Urothelium cell line (cell line): ENCODE measurements at regions not wholly inside any gene's neighbourhood (a gene's known extent, or its start where the extent isn't known, plus 50 kb on each side); places are given as distances from the start of the nearest gene placed in this dataset.

Experiments
- DNase-seq: peaks from one replicate; pipeline ENCODE4 v3.0.0; 2011; ENCODE audit warnings: low spot score, mixed read lengths
- FAIRE-seq: peaks from 2 replicates; lab custom pipeline; 2011; peaks lifted over from hg19 to GRCh38; lab: Jason Lieb, UNC

DNA sequence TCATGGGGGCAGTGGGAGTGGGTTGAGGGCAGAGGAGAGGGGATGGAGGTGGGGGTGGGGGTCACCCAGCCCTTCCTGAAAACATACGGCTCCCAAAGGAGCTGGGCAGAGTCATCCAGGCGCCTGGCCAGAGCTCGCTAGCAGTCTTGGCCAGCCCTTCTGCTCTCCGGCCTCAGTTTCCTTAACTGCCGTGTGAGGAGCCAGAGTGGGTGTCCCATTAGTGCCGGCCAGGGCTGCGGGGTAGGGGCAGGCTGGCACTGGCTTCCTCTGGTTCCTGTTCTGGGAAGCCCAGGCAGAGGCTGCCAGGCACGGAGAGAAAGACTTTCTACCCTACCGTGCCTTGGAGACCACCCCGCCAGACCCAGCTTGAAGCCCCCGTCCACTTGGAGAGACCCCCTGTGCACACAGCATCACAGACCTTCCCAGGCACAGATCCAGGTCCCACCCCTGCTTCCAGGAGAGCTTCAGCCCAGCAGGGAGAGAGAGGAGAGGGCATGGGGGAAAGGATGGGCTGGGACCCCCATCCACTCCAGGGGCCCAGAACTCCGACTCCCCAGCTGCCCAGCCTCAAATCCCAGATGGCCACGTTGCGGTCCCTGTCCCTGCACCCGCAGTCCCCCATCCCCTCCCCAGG, 93.3 kb downstream of the RFLNA start:
- FAIRE-seq (no peak), DNase-seq (no peak)

DNA sequence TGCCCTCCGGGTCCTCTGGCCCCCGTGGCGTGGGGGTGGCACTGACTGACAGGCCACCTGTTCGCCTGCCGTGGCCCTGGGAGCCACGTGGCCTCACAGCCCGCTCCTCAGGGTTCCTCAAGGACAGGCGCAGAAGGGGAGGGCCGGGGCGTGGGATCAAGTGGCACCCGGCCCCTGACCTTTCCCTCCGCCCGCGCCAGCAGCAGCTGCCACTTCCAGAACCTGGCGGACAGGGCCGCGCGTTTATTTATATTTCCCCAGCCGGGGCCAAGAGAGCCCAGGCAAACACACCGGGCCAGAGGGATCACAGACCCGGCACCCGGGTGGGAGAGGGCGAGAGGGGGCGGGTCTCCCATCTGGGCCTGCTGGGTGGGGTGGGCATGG, 92.6 kb downstream of the RFLNA start:
- FAIRE-seq (no peak), DNase-seq (no peak)

DNA sequence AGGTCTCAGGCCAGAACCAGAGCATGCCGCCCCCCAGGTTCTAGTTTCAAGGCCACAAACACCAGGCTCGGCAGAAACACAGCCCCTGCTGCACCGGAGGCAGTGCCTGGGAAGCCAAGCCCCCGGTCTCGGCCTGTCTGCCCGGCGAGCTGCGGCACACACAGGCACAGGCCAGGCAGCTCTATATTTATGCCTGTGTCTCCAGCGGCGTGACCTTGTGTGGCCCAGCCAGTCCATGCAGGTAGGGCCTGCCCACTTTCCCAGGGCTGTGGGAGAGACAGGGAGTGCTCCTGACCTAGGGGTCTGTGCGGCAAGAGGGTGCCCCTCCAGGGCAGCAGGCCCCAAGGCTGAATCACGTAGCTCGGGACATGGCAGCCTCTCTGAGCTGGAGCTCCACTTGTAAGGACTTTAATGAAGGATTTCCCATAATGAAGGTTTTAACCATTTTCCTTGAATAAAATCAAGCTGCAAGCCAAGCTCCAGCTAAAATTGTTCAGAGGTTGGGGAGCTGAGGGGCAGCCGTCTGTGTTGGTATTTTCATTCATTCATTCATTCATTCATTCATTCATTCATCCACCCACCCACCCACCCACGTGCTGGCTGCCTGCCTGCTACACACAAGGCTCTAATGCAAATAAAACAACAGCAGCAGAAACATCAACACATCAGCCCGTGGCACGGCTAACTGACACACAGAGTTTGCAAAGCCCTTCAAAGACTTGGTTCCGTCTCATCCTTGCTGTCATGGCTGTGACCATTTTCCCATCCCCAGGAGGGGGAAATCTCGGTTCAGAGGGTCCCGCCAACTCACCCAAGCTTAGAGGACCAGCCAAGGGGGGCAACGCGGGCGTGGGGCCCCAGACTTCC, 92.0 kb downstream of the RFLNA start:
- DNase-seq, result no peak
- FAIRE-seq, result no peak

DNA sequence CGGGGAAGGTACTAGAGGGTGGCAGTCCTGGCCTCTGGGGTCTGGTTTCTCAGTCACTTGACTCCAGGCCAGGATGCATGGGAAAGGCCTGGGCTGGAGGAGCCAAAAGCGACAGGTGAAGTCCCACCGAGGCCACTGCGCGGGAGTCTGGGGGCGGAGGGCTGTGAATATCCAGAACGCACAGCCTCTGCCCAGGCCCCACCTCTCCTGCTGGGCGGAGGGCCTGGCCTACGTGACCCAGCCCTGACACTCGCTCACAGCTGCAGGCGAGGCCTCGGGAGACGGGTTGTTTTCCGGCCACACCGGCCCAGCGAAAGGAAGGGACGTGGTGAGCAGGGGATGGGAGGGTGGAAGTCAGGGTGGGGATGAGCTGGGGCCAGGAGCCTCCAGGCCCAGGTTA, 91.2 kb downstream of the RFLNA start:
- DNase-seq (peak; percentile 64), FAIRE-seq (no peak)

DNA sequence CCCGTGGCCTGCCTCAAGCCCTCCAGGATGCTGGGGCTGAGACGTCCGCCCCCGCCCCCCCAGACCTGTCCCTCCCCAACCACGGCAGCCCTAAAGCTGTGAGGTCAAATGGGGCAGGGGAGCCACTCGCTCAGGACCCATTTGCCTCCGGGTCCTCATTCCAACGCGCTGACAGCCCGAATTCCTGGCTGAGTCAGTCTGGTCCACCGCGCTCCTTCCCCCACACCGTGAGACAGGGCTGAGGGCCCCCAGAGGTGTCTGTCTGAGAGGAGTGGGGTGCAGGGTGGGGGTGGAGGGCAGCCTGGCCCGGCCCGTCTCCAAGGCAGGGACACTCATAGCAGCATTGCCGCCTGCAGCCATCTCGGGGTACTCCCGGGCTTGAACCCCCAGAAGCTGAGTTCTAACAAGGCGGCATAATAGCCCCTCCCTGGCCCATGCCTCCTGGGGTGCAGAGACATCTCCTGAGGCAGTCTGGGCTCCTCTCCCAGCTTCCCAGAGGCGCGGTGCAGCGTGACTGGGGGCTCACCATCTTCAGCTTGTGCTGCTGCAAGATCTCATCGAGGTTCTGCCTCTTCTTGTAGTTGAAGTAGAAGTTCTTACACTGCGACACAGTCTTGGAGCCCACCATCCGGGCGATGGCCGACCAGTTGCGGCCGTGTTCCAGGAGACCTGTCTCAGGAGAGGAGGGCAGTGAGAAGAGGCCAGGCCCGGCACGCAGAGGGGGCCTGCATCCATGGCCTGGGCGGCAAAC, 90.5 kb downstream of the RFLNA start:
- FAIRE-seq (peak; percentile 75), DNase-seq (peak; percentile 82)

DNA sequence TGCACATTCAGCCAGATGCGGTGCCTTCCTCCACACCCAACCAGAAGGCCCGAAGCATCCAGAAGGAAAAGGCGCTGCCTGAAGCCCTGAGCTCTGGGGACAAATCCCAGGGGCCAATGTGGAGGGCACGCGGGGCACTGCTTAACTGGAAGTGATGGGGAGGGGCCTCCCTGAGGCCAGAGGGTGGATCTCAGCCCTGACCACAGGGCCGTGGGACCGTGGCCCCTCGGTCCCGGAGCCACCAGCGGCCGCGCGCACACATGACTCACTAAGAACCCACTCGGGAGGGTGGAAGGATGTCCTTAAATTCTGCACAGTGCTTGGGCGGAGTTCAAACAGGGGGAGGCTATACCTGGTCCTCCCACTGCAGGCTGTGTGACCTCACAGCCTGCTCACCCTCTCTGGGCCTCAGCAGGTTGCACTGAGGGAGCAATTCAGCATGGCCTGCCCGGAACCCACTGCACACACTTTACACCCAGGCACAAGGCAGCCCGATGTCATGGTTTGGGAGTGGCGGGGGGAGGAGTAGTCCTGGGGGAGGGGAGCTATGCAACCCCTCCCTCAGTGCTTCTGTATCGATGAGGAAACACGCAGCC, 89.5 kb downstream of the RFLNA start:
- FAIRE-seq (peak; percentile 86), DNase-seq (no peak)

DNA sequence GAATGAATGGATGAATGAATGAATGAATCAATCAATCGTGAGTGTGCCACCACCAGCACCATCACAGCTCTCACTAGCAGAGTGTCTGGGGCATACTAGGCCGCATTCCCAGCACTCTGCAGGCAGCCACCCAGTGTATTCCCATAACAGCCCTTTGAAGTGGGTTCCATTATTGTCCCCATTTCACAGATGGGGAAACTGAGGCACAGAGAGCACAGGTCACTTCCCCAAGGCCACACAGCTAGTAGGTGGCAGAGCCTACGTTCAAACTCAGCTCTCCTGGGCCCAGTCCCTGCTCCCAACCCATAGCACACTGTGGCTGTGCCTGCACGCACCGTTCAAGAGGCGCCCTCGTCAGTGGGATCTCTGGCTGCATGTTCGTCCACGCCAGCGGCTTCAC, 88.1 kb downstream of the RFLNA start:
- FAIRE-seq (peak; percentile 70), DNase-seq (no peak)

DNA sequence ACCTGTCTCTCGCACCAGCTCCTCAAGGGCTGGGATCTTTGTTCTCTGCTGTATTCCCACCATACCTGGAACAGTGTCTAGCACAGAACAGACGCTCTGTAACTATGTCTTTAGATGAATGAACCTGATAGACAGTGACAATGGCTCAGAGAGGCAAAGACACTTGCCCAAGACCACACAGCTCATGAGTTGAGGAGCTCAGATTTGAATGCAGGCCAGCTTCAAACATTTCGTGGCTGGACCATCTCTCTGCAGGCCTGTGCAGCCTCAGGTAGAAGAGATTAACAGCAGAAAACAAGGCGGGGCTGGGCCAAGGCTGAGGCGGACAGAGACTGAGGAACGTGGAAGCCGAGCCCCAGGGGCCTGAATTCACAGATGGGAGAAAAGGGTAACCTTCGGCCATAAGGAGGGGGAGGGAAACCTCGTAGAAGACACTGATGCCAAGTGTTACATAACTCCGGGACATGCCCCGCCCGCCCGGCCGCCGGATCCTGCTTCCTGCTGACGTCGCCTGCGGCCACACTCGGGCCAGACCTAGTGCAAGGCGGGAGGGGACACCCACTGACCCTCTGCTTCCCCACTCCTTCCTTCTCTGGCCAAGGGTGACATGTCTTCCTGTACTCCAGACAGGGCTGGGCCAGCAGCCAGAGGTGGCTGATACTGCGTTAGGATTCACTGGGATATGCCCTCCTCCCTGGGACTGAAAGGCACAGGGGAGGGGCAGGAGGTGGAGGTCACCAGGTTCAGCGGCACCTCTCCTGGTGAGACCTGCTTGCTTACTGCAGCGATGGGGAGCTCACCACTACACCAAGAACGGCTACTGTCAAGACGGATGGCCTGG, 86.8 kb downstream of the RFLNA start:
- peak; percentile 85 for FAIRE-seq
- DNase-seq, result peak; percentile 80

DNA sequence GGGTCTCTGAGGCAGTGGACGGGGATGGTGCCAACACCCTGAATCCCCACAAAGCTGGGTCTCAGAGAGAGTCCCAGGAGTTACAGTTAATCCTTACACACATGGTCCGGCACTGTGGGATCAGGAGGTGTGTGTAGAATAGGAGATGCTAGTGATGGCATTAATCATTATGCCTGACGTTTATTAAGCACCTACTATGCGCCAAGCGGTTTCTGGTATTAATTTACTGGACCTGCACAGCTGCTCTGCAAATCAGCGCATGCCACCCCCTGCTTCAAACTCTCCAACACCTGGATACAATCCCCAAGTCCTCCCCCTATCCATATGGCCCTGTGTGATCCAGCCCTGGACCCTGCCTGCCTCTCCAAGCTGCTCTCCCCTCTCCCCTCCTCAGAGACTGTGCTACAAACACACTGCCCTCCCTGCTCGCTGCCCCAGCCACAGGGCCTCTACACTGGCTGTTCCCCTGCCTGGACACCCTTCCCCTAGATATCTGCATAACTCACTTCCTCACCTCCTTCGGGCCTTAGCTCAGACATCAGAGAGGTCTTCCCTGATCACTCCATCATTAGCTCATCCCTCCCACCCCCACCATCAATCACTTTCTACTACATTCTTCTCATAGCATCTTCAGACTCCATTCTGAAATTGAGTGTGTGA, 86.0 kb downstream of the RFLNA start:
- DNase-seq (no peak), FAIRE-seq (peak; percentile 32)

DNA sequence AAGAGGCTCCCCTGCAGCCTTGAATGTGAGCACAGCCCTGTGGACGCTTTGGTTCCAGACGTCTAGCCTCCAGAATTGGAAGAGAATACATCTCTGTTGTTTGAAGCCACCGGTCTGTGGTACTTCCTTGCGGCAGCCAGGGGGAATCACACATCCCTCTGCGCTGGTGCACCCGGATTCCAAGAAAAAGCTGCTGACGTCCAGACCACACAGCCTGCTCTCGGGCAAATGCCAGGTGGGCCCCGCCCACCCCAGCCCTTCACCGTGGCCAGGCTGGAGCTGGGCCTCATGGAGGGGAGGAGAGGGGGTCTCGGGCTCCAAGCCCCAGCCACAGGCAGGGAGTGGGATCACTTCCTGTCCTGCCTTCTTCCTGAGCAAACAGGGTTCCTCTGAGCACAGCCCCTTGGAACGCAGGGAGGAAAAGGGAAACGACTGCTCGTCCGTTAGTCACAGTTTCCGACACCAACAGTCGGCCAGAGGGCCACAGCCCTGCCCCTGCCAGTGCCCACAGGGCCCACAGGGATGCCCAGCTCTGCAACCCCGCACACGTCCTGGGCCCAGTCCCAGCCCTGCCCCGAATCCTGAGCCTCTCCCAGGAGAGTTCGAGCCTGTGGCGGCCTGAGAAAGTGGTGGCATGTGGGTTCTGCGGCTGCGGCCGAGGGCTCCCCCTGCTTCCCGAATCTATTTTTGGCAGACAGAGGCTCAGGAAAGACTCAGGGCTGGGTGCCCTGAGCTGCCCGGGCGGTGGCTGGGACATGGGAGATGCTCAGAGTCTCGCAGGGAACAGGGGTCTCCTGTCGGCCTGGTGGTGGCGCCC, 85.3 kb downstream of the RFLNA start:
- peak; percentile 81 for DNase-seq
- FAIRE-seq, result peak; percentile 5

DNA sequence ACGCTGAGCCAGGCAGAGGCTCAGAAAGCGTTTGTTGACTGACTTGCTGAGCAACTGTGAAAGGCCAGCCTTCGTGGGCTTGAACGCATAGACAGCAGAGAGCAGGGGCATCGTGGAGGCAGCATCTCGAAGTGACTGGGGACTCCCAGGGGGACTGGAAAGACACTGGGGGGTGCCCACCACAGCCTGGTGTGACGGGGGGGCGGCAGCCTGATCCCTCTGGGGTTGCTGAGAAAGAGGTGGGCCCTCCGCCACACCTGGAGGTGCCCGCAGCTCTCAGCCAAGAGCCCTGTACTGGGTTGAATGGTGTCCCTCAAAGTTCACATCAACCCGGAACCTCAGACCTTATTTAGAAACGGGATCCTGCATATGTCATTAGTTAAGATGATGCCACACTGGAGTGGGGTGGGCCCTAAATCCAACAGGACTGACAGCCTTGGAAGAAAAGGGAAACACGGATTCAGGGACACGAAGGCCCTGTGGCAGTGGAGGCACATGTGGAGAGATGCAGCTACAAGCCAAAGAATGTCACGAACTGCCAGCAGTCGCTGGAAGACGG, 84.6 kb downstream of the RFLNA start:
- DNase-seq (no peak), FAIRE-seq (no peak)

DNA sequence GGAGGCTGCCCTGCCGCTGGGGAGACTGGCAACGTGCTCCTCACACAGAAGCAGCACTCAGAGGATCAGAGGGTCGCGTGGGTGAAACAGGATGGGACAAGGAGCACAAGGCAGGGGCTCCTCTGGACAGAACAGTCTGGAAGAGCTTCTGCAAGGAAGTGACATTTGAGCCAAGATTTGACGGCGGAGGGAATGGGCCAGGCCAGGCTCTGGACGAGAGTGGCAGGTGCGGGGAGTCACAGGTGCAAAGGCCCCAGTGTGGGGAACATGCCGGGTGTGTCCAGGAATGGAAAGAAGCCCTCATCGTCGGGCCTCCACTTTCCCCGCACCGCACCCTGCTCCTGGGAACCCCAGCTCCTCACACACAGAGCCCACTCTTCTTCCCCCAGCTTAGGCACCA, 84.0 kb downstream of the RFLNA start:
- no peak for FAIRE-seq
- no peak for DNase-seq

DNA sequence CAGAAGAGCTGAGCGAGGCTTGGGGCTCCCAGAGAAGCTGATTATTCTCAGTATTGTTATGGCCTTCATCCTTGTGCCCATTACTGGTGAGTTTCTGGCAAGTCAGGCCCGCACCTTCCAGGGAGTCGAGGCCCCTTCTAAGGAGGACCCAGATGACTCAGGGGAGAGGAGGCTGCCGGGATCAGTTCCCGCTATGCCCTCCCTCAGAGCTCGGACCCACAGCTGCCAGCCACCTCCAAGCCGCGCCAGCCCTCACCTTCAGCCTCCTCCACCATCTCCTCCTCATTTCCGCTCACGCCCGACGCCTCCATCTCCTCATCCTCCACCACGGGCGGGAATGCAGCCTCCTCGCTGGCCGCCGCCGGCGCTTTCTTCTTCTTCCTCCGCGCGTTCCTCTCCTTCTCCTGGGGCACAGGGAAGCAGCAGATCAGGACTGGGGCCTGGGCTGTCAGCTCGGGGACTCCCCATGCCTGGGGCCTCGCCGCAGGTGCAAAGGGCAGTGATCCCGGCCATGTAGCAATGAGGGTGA, 83.2 kb downstream of the RFLNA start:
- FAIRE-seq, result no peak
- no peak for DNase-seq

DNA sequence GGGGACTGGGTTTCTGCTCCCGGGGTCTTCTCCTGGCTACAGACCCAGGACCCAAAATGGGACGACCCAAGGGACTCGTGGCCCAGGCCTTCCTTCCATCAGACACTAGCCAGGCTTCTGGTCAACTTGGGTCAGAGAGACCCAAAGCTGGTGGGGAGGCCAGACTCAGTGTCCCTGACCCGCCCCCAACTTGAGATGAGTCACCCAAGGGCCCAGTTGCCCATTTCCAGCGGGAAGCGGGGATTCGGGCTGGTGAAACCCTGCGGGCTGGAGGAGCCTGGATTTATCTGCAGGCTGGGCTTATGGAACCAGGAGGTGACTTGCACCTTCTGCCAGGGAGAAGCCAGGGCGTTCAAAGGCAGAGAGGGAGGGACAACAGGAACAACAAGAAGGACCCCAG, 81.5 kb downstream of the RFLNA start:
- DNase-seq (no peak), FAIRE-seq (no peak)

DNA sequence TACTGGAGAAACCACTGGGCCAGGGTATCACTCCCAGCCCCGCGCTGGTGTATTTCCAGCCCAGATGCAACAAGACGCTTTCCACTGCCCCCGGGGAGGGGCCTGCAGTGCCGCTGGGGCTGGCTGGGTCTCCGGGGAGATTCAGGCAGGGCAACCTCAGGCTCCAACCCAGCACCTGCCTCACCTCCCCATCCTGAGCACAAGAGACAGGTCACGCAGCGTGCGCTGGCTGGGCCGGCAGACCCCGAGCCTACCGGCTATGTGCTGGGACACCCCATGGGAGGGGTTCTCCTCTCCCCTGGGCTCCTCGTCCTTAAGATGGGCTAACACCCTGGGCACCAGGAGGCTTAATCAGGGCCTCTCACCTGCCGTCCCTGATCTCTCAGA, 80.9 kb downstream of the RFLNA start:
- FAIRE-seq (no peak), DNase-seq (no peak)

DNA sequence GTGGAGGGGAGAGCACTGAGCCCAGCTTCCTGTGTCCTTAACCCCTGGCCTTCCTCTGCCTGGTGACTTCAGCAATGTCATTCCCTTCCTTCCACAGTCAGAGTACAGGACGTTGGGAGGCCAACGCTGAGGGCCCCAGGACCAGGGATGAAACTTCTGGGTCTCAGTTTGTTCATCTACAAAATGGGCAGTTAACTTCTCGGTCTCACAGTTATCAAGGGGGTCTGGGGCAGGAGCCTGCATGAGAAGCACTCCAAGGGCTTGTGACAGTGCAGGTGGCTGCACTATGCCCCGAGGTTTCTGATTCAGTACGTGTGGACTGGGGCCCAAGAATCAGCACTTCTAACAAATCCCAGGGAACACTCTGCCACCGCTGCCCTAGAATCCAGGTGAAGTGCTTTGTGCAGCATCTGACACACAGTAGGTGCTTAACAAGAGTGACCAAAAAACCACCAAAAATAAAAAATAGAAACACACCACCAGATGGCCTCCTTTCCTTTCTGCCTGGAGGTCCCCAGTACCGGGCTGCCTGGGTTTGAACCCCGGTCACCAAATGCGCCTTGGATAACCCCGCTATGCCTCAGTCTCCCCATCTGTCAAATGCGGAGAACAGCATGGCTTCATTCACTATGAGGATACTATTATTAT, 80.4 kb downstream of the RFLNA start:
- FAIRE-seq (no peak), DNase-seq (no peak)

DNA sequence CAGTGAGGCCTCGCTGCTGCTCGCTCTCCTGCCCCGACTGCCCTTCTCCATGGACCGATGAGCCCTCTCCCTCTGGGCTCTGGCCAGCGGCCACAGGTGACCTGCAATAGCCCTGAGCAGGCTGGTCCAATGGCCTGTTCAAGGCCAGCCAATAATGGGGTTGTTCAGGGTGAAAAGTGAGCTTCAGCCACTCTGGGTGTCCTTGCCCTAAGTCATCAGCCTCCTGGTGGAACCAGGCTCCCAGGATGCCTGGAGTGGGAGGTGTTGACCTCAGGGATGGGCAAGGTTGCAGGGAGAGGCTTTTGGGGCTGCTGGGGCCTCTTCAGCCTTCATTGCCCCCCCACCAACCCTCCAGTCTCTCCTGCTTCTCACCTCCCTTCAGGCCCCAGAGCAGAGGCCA, 79.7 kb downstream of the RFLNA start:
- FAIRE-seq, result no peak
- DNase-seq, result no peak

DNA sequence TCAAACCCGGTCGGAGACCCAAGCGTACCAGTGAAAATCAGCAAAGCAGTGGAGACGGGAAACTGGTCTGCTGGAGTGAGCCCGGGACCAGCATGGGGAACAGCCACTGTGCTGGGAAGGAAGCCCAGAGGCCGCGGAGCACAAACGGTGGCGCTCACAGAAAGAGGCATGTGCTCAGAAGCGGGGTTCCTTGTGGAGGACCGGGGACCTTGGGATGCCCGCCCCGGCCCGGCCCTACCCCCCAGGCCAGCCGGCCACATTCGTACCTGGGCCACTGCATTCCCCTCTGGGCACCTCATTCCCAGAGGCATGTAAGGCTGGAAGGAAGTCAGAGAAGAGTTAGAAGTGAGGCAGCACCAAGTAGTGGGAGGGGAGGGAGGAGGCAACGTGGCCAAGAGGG, 79.3 kb downstream of the RFLNA start:
- DNase-seq, result no peak
- no peak for FAIRE-seq
